ENCODE measurements at regions not wholly inside any gene's neighbourhood (a gene's known extent, or its start where the extent isn't known, plus 50 kb on each side); places are given as distances from the start of the nearest gene placed in this dataset.

GRCh38 chr6:165877192-165877591 lies 214.2 kb upstream of the PDE10A start:
- no peak for TF ChIP-seq GABPB1 (CRISPR knock-in tag; IDR thresholded peaks at IDR 0.05)
- TF ChIP-seq ATF6 (CRISPR knock-in tag; IDR thresholded peaks at IDR 0.05), result no peak
- no peak for TF ChIP-seq E2F4 (CRISPR knock-in tag; IDR thresholded peaks at IDR 0.05; ENCODE audit: borderline replicate concordance, low read depth)
- TF ChIP-seq CTCF (IDR thresholded peaks at IDR 0.05), result no peak
- no peak for TF ChIP-seq PRDM15 (CRISPR knock-in tag; IDR thresholded peaks at IDR 0.05)
- TF ChIP-seq CREB1 (CRISPR knock-in tag; IDR thresholded peaks at IDR 0.05), result no peak
- no peak for TF ChIP-seq ESRRA (CRISPR knock-in tag; IDR thresholded peaks at IDR 0.05; ENCODE audit: borderline replicate concordance)
- TF ChIP-seq CBFB (CRISPR knock-in tag; IDR thresholded peaks at IDR 0.05; ENCODE audit: low read depth), result no peak
